Loucy (cell line): ENCODE measurements at regions not wholly inside any gene's neighbourhood (a gene's known extent, or its start where the extent isn't known, plus 50 kb on each side); places are given as distances from the start of the nearest gene placed in this dataset.

Source experiments
- H2AFZ ChIP-seq: fragments of 200-600 bp; sonication (generic); 2 replicates; pipeline ENCODE4 v1.6.0; 2016; ENCODE audit warnings: antibody characterized with exemption, mild to moderate bottlenecking, low read length, moderate library complexity
- H3F3A ChIP-seq: fragments of 200-600 bp; 2 replicates; pipeline ENCODE4 v1.6.0; 2016; ENCODE audit warnings: antibody characterized with exemption, low read depth, mild to moderate bottlenecking
- H3K27me3 ChIP-seq: fragments of 200-600 bp; sonication (generic); 2 replicates; pipeline ENCODE4 v1.6.1; 2014; ENCODE audit warnings: low read length, mild to moderate bottlenecking; ENCODE audit not compliant: insufficient read depth, poor library complexity, severe bottlenecking
- H3K36me3 ChIP-seq: fragments of 200-600 bp; sonication (generic); 2 replicates; pipeline ENCODE4 v1.6.1; 2016; ENCODE audit warnings: low read length; ENCODE audit not compliant: insufficient read depth
- H3K4me1 ChIP-seq: fragments of 200-600 bp; sonication (generic); 2 replicates; pipeline ENCODE4 v1.5.1; 2014; ENCODE audit warnings: low read length, mild to moderate bottlenecking; ENCODE audit not compliant: insufficient read depth, poor library complexity, severe bottlenecking
- H3K4me2 ChIP-seq: fragments of 200-600 bp; sonication (generic); 2 replicates; pipeline ENCODE4 v1.6.0; 2014; ENCODE audit warnings: antibody characterized with exemption, low read length, low read depth, mild to moderate bottlenecking; ENCODE audit not compliant: poor library complexity, severe bottlenecking
- H3K4me3 ChIP-seq: fragments of 200-600 bp; sonication (generic); 2 replicates; pipeline ENCODE4 v1.5.1; 2014; ENCODE audit warnings: low read length, mild to moderate bottlenecking, mixed read lengths; ENCODE audit not compliant: poor library complexity, severe bottlenecking
- H3K79me2 ChIP-seq: fragments of 200-600 bp; sonication (generic); 2 replicates; pipeline ENCODE4 v1.6.1; 2014; ENCODE audit warnings: low read length; ENCODE audit not compliant: insufficient read depth
- H3K9ac ChIP-seq: fragments of 200-600 bp; sonication (generic); 2 replicates; pipeline ENCODE4 v1.6.0; 2014; ENCODE audit warnings: mild to moderate bottlenecking, low read depth, low read length, moderate library complexity; ENCODE audit not compliant: poor library complexity, severe bottlenecking
- H3K9me2 ChIP-seq: fragments of 200-600 bp; sonication (generic); replicated peaks from 2 replicates; pipeline ENCODE4 v1.6.1; 2016; ENCODE audit warnings: low read depth, low read length, mixed read lengths
- H3K9me3 ChIP-seq: fragments of 200-600 bp; sonication (generic); 2 replicates; pipeline ENCODE4 v1.6.1; 2014; ENCODE audit warnings: mild to moderate bottlenecking, antibody characterized with exemption, low read length, low read depth; ENCODE audit not compliant: insufficient read depth
- H4K20me1 ChIP-seq: fragments of 200-600 bp; sonication (generic); 2 replicates; pipeline ENCODE4 v1.6.0; 2014; ENCODE audit warnings: antibody characterized with exemption, low read length, mild to moderate bottlenecking; ENCODE audit not compliant: insufficient read depth, poor library complexity, severe bottlenecking
- CTCF ChIP-seq: fragments of 200-600 bp; sonication (generic); conservative IDR thresholded peaks from 2 replicates; pipeline ENCODE4 v1.5.1; 2014; ENCODE audit warnings: mild to moderate bottlenecking, antibody characterized with exemption, low read length
- EZH2phosphoT487 ChIP-seq: fragments of 200-600 bp; IDR thresholded peaks from 2 replicates; pipeline ENCODE4 v1.6.1; 2018; ENCODE audit warnings: antibody characterized with exemption, mild to moderate bottlenecking, moderate library complexity, borderline replicate concordance

GRCh38 chr10:53209944-53210611 is 437.5 kb upstream of the MBL2 start:
- Histone ChIP-seq H3F3A (no peaks in the 10 kb centered on the region), H3K4me1 (no peaks in the 10 kb centered on the region), H3K36me3 (no peaks in the 10 kb centered on the region), H3K4me3 (no peak overlapping the region), H4K20me1 (no peaks in the 10 kb centered on the region), H3K79me2 (no peaks in the 10 kb centered on the region), H3K9ac (no peak overlapping the region), H3K4me2 (no peak overlapping the region), H3K27me3 (no peaks in the 10 kb centered on the region), H2AFZ (no peak overlapping the region), H3K9me2 (no peaks in the 10 kb centered on the region), H3K9me3 (no peaks in the 10 kb centered on the region)
- TF ChIP-seq CTCF (peak; percentile 52), EZH2phosphoT487 (no peak)

GRCh38 chr10:53183733-53184132 is 411.1 kb upstream of the MBL2 start:
- Histone ChIP-seq H3K9ac (no peak overlapping the region), H2AFZ (no peak overlapping the region), H3K4me1 (no peaks in the 10 kb centered on the region), H3K36me3 (no peaks in the 10 kb centered on the region), H4K20me1 (no peaks in the 10 kb centered on the region), H3K9me2 (no peaks in the 10 kb centered on the region), H3K4me3 (no peak overlapping the region), H3K79me2 (no peaks in the 10 kb centered on the region), H3K4me2 (no peak overlapping the region), H3K9me3 (no peaks in the 10 kb centered on the region), H3F3A (no peaks in the 10 kb centered on the region), H3K27me3 (no peaks in the 10 kb centered on the region)
- TF ChIP-seq EZH2phosphoT487 (no peak), CTCF (no peak)

- no peaks in the 10 kb centered on the region for H3K27me3 ChIP-seq
- H3K36me3 ChIP-seq: no peaks in the 10 kb centered on the region
These were observed 404.9 kb upstream of the MBL2 start for GRCh38 chr10:53177468-53177867.

More at GRCh38 chr10:53177468-53177867, 404.9 kb upstream of the MBL2 start:
- H3K79me2 ChIP-seq: no peaks in the 10 kb centered on the region
- H3K9me2 ChIP-seq: no peaks in the 10 kb centered on the region
- no peak overlapping the region for H3K4me3 ChIP-seq
- H2AFZ ChIP-seq: no peak overlapping the region
- H3F3A ChIP-seq: no peaks in the 10 kb centered on the region
- H3K9me3 ChIP-seq: no peaks in the 10 kb centered on the region
- no peaks in the 10 kb centered on the region for H4K20me1 ChIP-seq
- H3K9ac ChIP-seq: no peak overlapping the region
- H3K4me2 ChIP-seq: no peak overlapping the region
- no peak for TF ChIP-seq EZH2phosphoT487
- TF ChIP-seq CTCF: no peak
- no peaks in the 10 kb centered on the region for H3K4me1 ChIP-seq
